ENCODE measurements at regions not wholly inside any gene's neighbourhood (a gene's known extent, or its start where the extent isn't known, plus 50 kb on each side); places are given as distances from the start of the nearest gene placed in this dataset.

- no peak overlapping the region for H3K4me3 ChIP-seq (ENCODE audit: low read length)
- BruUV-seq (replicated peaks) = no TSS peak
- no peak overlapping the region for H3K27ac ChIP-seq (ENCODE audit: low read length)
- intact Hi-C loops (cut with micrococcal nuclease) = no loop called here
- H2AFZ ChIP-seq (ENCODE audit: low read length) = peak overlapping the region; percentile 60; the same call in 1 of the 2 replicates
- H3F3A ChIP-seq (ENCODE audit: low read length, unreplicated experiment) = no peaks in the 10 kb centered on the region
- no peaks in the 10 kb centered on the region; the same call in 1 of the 2 replicates for H3K4me1 ChIP-seq (ENCODE audit: insufficient read depth, low read length)
- no peak overlapping the region for H3K4me2 ChIP-seq (ENCODE audit: low read length)
- POLR2A ChIA-PET (ENCODE audit: unreplicated experiment) = no interaction called here
- no peak overlapping the region; the same call in 1 of the 2 replicates for H3K9ac ChIP-seq (ENCODE audit: low read length)
- DNase-seq = peak; percentile 72
- peak; percentile 84 for ATAC-seq
- no peaks in the 10 kb centered on the region for H3K79me2 ChIP-seq (ENCODE audit: low read length)
- no peaks in the 10 kb centered on the region for H3K27me3 ChIP-seq (ENCODE audit: low read length)
- no peaks in the 10 kb centered on the region for H4K20me1 ChIP-seq (ENCODE audit: low read length)
- no peaks in the 10 kb centered on the region for H3K36me3 ChIP-seq (ENCODE audit: low read depth, low read length)
- no peaks in the 10 kb centered on the region for H3K9me2 ChIP-seq (replicated peaks; ENCODE audit: low read length)
- CTCF ChIA-PET = interaction anchor here (0.5 to 1.3 kb wide), 10 partner anchors 12 to 303 kb away, joined by 3 to 9 read pairs (median 3); partner anchors contain the start of gene ADAM17
- no peak for TF ChIP-seq EZH2 (IDR thresholded peaks at IDR 0.05; ENCODE audit: low read length, unreplicated experiment)
- TF ChIP-seq EZH2phosphoT487 (IDR thresholded peaks at IDR 0.05; ENCODE audit: borderline replicate concordance, low read length) = no peak
- peak; percentile 82 for TF ChIP-seq CTCF (conservative IDR thresholded peaks at IDR 0.05; ENCODE audit: low read depth, low read length)
- no peaks in the 10 kb centered on the region for H3K9me3 ChIP-seq (ENCODE audit: low read length)
These were observed 72.8 kb upstream of the TAF1B start for GRCh38 chr2:9770308-9771100.

DNA sequence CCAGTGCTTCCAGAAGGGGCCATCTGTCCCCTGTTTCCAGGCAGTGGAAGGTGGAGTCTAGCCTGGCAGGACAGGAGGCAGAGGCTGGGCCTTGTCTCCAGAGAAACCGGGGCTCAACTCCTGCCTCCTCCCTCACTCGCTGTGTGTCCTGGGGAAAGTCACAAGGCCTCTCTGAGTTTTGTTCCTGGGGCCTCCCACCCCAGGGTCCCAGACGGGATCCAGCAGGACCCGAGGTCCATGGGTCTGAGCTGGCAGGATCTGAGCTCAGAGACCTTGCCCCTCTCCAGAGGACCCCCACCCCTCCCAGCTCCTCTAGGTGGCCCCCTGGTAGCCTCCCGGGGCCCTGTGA lies 72.2 kb upstream of the TAF1B start:
- no peaks in the 10 kb centered on the region for H3K36me3 ChIP-seq (ENCODE audit: low read depth, low read length)
- H4K20me1 ChIP-seq (ENCODE audit: low read length) = no peaks in the 10 kb centered on the region
- no peak overlapping the region for H2AFZ ChIP-seq (ENCODE audit: low read length)
- H3K79me2 ChIP-seq (ENCODE audit: low read length) = no peaks in the 10 kb centered on the region
- DNase-seq (no peak), ATAC-seq (no peak)
- TF ChIP-seq EZH2phosphoT487 (IDR thresholded peaks at IDR 0.05; ENCODE audit: borderline replicate concordance, low read length) = no peak
- no peak for TF ChIP-seq CTCF (conservative IDR thresholded peaks at IDR 0.05; ENCODE audit: low read depth, low read length)
- TF ChIP-seq EZH2 (IDR thresholded peaks at IDR 0.05; ENCODE audit: low read length, unreplicated experiment) = no peak
- no peaks in the 10 kb centered on the region for H3K9me3 ChIP-seq (ENCODE audit: low read length)
- CTCF ChIA-PET = interaction anchor here (0.5 to 1.3 kb wide), 9 partner anchors 11 to 302 kb away, joined by 3 to 9 read pairs (median 3); partner anchors contain the start of gene ADAM17
- no peak overlapping the region for H3K4me2 ChIP-seq (ENCODE audit: low read length)
- H3F3A ChIP-seq (ENCODE audit: low read length, unreplicated experiment) = no peaks in the 10 kb centered on the region
- H3K27ac ChIP-seq (ENCODE audit: low read length) = no peak overlapping the region
- intact Hi-C loops (cut with micrococcal nuclease) = no loop called here
- H3K4me3 ChIP-seq (ENCODE audit: low read length) = no peak overlapping the region
- POLR2A ChIA-PET (ENCODE audit: unreplicated experiment) = no interaction called here
- no TSS peak for BruUV-seq (replicated peaks)
- H3K27me3 ChIP-seq (ENCODE audit: low read length) = no peaks in the 10 kb centered on the region
- H3K4me1 ChIP-seq (ENCODE audit: insufficient read depth, low read length) = no peaks in the 10 kb centered on the region; the same call in 1 of the 2 replicates
- no peak overlapping the region for H3K9ac ChIP-seq (ENCODE audit: low read length)
- no peaks in the 10 kb centered on the region for H3K9me2 ChIP-seq (replicated peaks; ENCODE audit: low read length)

- TF ChIP-seq CTCF (conservative IDR thresholded peaks at IDR 0.05; ENCODE audit: low read depth, low read length) (no peak), EZH2phosphoT487 (IDR thresholded peaks at IDR 0.05; ENCODE audit: borderline replicate concordance, low read length) (no peak), EZH2 (IDR thresholded peaks at IDR 0.05; ENCODE audit: low read length, unreplicated experiment) (no peak)
- Histone ChIP-seq H3K9me3 (ENCODE audit: low read length) (no peaks in the 10 kb centered on the region), H3K4me1 (ENCODE audit: insufficient read depth, low read length) (no peaks in the 10 kb centered on the region; the same call in 1 of the 2 replicates), H3K9ac (ENCODE audit: low read length) (no peak overlapping the region), H4K20me1 (ENCODE audit: low read length) (no peaks in the 10 kb centered on the region), H3K79me2 (ENCODE audit: low read length) (no peaks in the 10 kb centered on the region), H3K27ac (ENCODE audit: low read length) (no peak overlapping the region), H3K4me2 (ENCODE audit: low read length) (no peak overlapping the region), H3F3A (ENCODE audit: low read length, unreplicated experiment) (no peaks in the 10 kb centered on the region), H3K4me3 (ENCODE audit: low read length) (no peak overlapping the region), H3K36me3 (ENCODE audit: low read depth, low read length) (no peaks in the 10 kb centered on the region), H3K27me3 (ENCODE audit: low read length) (no peaks in the 10 kb centered on the region), H3K9me2 (replicated peaks; ENCODE audit: low read length) (no peaks in the 10 kb centered on the region), H2AFZ (ENCODE audit: low read length) (no peak overlapping the region)
- ATAC-seq = no peak
- DNase-seq = peak; percentile 20
- intact Hi-C loops (cut with micrococcal nuclease) = no loop called here
- no TSS peak for BruUV-seq (replicated peaks)
- POLR2A ChIA-PET (ENCODE audit: unreplicated experiment) = interaction anchor here (0.6 kb wide), 1 partner anchor 177 kb away, joined by 3 read pairs; no protein-coding TSS in a partner anchor
- CTCF ChIA-PET = interaction anchor here (0.7 kb wide), 1 partner anchor 28 kb away, joined by 4 read pairs; no protein-coding TSS in a partner anchor
These were observed 71.7 kb upstream of the TAF1B start for GRCh38 chr2:9771481-9772017.
